Left lung (tissue), 4 donors: ENCODE measurements at regions not wholly inside any gene's neighbourhood (a gene's known extent, or its start where the extent isn't known, plus 50 kb on each side); places are given as distances from the start of the nearest gene placed in this dataset.
"Not testable (repeated sequence)": the region's sequence is repeated elsewhere in the genome, so short reads cannot be mapped to it uniquely, and the experiment has no call there.

Experiments used
- ATAC-seq: fragments of 200-7000 bp; cut with Tn5 transposase; one replicate; pipeline ENCODE4 v1.9.1; 2020; ENCODE audit warnings: moderate library complexity
- DNase-seq, 4 donors: peaks; one replicate each; pipeline ENCODE4 v3.0.0-alpha.2; 2013 to 2020
- H3K27ac ChIP-seq, 2 donors: fragments of 200-600 bp; sonication (generic) in 1 of 2; one replicate each; pipeline versions ENCODE4 v1.5.0 to v1.8.0; 2020 to 2021
- H3K27me3 ChIP-seq, 2 donors: fragments of 200-600 bp; sonication (generic) in 1 of 2; one replicate each; pipeline versions ENCODE4 v1.5.0 to v1.8.0; 2020 to 2021
- H3K36me3 ChIP-seq, 2 donors: fragments of 200-600 bp; sonication (generic) in 1 of 2; one replicate each; pipeline versions ENCODE4 v1.5.0 to v1.8.0; 2020 to 2021
- H3K4me1 ChIP-seq, 2 donors: fragments of 200-600 bp; one replicate each; pipeline ENCODE4 v1.8.0; 2021
- H3K4me3 ChIP-seq, 2 donors: fragments of 200-600 bp; sonication (generic) in 1 of 2; one replicate each; pipeline versions ENCODE4 v1.5.0 to v1.8.0; 2020 to 2021; ENCODE audit warnings: mild to moderate bottlenecking in 1 of 2
- H3K9me3 ChIP-seq, 2 donors: fragments of 200-600 bp; sonication (generic) in 1 of 2; one replicate each; pipeline versions ENCODE4 v1.5.0 to v1.8.0; 2020 to 2021
- intact Hi-C, 2 donors: fragments of 100-400 bp; cut with DNase I; formaldehyde crosslinking; loops; one replicate each; pipeline versions ENCODE4 v1.11.2 to v1.14.2; 2022
- TF ChIP-seq, protein P1 (sequence below), 2 donors: fragments of 200-600 bp; sonication (generic) in 1 of 2; IDR thresholded peaks; one replicate each; pipeline versions ENCODE4 v1.5.0 to v1.8.0; 2021; ENCODE audit warnings: antibody characterized with exemption in 2 of 2
- donor health status: DM: no; HTN: yes; CAD: no.
- donor health status: DM: no; HTN: no; CAD: no.

DNA sequence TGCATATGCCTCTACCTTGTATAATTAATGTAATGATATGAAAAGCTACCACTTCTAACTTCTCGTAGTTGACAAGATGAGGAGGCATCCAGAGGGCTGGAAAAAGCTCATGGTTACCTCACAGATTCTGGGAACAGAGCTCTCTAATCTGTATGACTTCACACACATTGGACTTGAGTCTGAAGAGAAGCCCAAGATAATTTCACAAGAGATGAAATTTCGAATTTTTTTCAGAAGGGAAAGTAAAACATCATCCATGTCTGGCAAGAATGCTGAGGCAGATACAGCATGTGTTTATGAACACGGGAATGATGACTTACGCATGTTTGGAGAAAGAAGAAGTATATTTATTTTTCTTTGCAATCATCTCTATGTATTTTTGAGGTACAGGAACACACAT, 141.8 kb upstream of the TENT5A start:
- intact Hi-C loops: no loop called here
- Histone ChIP-seq H3K36me3 (no peaks in the 10 kb centered on the region), H3K27ac (peak overlapping the region; percentile 34 to 76), H3K4me3 (no peak overlapping the region), H3K4me1 (peaks cover 0 to 5% of the 10 kb centered on the region in 2 donors), H3K27me3 (no peaks in the 10 kb centered on the region), H3K9me3 (no peaks in the 10 kb centered on the region)
- peak; percentile 33 for ATAC-seq
- TF ChIP-seq, protein P1, sequence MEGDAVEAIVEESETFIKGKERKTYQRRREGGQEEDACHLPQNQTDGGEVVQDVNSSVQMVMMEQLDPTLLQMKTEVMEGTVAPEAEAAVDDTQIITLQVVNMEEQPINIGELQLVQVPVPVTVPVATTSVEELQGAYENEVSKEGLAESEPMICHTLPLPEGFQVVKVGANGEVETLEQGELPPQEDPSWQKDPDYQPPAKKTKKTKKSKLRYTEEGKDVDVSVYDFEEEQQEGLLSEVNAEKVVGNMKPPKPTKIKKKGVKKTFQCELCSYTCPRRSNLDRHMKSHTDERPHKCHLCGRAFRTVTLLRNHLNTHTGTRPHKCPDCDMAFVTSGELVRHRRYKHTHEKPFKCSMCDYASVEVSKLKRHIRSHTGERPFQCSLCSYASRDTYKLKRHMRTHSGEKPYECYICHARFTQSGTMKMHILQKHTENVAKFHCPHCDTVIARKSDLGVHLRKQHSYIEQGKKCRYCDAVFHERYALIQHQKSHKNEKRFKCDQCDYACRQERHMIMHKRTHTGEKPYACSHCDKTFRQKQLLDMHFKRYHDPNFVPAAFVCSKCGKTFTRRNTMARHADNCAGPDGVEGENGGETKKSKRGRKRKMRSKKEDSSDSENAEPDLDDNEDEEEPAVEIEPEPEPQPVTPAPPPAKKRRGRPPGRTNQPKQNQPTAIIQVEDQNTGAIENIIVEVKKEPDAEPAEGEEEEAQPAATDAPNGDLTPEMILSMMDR (IDR thresholded peaks at IDR 0.05): no peak
- DNase-seq: peak in 1 of 4 donors; percentile 54

DNA sequence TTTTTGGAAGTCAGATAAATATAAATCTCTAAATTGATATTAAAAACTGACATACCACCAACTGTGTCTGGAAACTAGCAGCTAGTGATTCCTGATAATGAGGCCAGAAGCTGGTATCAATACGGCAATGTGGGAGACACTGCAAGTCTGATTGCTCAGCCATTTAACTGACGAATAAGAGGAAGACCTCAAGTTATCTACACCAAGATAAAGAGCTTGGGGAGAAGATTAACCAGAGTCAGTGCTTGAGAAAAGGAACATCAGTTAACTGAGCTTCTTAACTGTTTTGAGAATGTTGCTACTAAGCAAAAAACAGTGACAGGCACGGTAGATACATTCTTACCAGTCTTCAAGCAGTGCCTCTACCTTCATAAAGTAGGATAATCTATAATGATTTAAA, 140.4 kb upstream of the TENT5A start:
- no peak for DNase-seq
- intact Hi-C loops: no loop called here

DNA sequence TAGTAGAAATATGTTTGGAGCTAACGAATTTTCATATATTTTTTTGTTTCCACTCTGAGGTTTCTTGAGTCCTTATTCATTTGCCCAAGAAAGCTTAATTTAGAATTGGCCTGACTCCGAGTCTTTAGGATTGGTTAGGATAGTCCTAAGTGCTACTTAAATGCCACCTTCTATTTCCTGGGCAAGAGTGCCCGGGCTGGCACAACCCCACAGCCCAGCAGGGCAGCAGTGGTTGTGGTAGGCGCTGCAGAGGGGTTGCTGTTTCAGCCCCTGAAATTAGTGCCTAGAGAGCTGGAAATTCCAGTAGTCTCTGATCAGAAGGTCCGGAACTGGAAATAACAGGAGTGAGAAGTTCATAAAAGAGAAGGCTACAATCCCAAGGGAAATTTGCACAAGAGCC, 139.4 kb upstream of the TENT5A start:
- intact Hi-C loops: no loop called here
- no peaks in the 10 kb centered on the region for H3K4me1 ChIP-seq
- no peak overlapping the region for H3K4me3 ChIP-seq
- peak in 2 of 4 donors; percentile 38 to 39 for DNase-seq
- H3K27ac ChIP-seq: no peak overlapping the region
- H3K36me3 ChIP-seq: no peaks in the 10 kb centered on the region
- no peaks in the 10 kb centered on the region for H3K27me3 ChIP-seq
- no peaks in the 10 kb centered on the region for H3K9me3 ChIP-seq
- ATAC-seq: peak; percentile 82
- TF ChIP-seq, protein P1 (IDR thresholded peaks at IDR 0.05): no peak

More for the DNA sequence above, 140.4 kb upstream of the TENT5A start:
- TF ChIP-seq, protein P1 (IDR thresholded peaks at IDR 0.05): no peak
- no peaks in the 10 kb centered on the region for H3K9me3 ChIP-seq
- ATAC-seq: no peak
- H3K27ac ChIP-seq: no peak overlapping the region
- H3K27me3 ChIP-seq: no peaks in the 10 kb centered on the region
- no peak overlapping the region for H3K4me3 ChIP-seq
- H3K4me1 ChIP-seq: peaks cover 0 to 5% of the 10 kb centered on the region in 2 donors
- H3K36me3 ChIP-seq: no peaks in the 10 kb centered on the region

DNA sequence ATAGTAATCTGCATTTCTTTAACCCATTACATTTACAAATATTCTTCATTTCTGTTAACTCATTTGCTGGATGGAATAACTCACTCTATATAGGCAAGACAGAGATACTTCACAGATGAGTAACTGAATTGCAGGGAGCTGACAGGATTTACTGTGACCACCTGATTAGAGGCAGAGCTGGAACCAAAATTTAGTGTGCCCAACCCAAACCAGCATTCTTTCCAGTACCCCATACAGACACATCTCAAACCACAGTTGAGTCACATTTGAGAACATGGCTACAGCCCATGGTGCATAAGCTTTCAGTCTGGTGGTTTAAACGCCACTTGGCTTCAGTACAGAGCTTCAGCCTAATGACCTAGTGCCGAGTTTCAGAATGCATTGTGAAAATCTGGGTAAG, 138.4 kb upstream of the TENT5A start:
- intact Hi-C loops: no loop called here
- Histone ChIP-seq H3K27me3 (no peaks in the 10 kb centered on the region), H3K9me3 (no peaks in the 10 kb centered on the region), H3K27ac (no peak overlapping the region), H3K36me3 (no peaks in the 10 kb centered on the region), H3K4me3 (no peak overlapping the region), H3K4me1 (no peaks in the 10 kb centered on the region)
- ATAC-seq (no peak), DNase-seq (no peak)
- TF ChIP-seq, protein P1 (IDR thresholded peaks at IDR 0.05): no peak

DNA sequence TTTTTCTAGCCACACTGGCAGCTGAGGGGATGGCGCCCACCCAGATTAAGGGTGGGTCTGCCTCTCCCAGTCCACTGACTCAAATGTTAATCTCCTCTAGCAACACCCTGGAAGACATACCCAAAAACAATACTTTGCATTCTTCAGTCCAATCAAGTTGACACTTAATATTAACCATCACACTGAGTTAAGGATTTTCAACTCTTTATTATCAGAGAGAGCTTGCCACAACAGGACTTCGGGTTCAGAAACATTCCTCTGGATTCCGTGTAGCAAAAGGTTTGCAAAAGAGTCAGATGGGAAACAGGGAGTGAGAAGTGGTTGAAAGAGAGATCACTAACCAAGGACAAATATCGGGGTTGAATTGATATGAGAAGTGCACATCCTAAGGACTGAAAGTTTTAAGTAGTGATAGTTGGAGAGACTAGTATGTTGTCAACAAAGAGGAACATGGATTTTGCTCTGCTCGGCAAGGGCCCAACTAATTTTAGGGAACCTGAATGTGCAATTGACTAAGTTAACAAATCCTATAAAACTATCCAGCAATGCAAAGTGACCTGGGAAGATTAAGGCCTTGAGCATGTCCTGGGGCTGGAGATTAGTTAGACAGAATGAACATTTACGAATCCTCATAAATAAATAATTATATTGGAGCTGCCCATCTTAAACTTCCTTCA, 137.0 kb upstream of the TENT5A start:
- H3K36me3 ChIP-seq: no peaks in the 10 kb centered on the region
- H3K27ac ChIP-seq: no peak overlapping the region
- no peaks in the 10 kb centered on the region for H3K4me1 ChIP-seq
- no peak for DNase-seq
- TF ChIP-seq, protein P1 (IDR thresholded peaks at IDR 0.05): no peak
- intact Hi-C loops: no loop called here
- no peak for ATAC-seq
- no peaks in the 10 kb centered on the region for H3K27me3 ChIP-seq
- H3K9me3 ChIP-seq: peaks cover 0 to 2% of the 10 kb centered on the region in 2 donors
- no peak overlapping the region for H3K4me3 ChIP-seq

DNA sequence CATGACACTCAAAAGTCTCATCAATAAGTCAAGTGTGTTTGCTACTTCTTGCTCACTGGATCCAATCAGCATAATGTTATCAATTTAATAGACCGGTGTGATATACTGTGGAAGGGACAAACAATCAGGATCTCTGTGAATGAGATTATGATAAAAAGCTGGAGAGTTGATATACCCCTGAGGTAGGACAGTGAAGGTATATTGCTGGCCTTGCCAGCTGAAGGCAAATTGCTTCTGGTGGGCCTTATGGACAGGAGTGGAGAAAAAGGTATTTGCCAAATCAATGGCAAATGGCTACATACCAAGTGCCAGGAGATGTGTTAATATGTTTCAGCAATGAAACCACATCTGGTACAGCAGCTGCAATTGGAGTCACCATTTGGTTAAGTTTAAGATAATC, 134.4 kb upstream of the TENT5A start:
- H3K27me3 ChIP-seq, H3K27ac ChIP-seq, ATAC-seq, H3K9me3 ChIP-seq, H3K4me3 ChIP-seq, DNase-seq, H3K4me1 ChIP-seq, intact Hi-C loops, H3K36me3 ChIP-seq: not testable (repeated sequence)
